GM12878 (cell line): ENCODE measurements at regions not wholly inside any gene's neighbourhood (a gene's known extent, or its start where the extent isn't known, plus 50 kb on each side); places are given as distances from the start of the nearest gene placed in this dataset.

Source experiments
- ATAC-seq: fragments of 200-7000 bp; cut with Tn5 transposase; 3 replicates; pipeline ENCODE4 v1.9.1; 2020; ENCODE audit warnings: mild to moderate bottlenecking, moderate library complexity
- BruUV-seq: library from RNA; stranded (reverse); fragments of 400-500 nt; replicated peaks from 2 replicates; lab custom pipeline; 2021; lab: Mats Ljungman, UMichigan
- CTCF ChIA-PET: fragments of 300-600 bp; sonication (Branson Sonifier 250); formaldehyde crosslinking; extraction: SDS; loops from one replicate; lab custom pipeline; 2021; ENCODE audit warnings: inconsistent platforms; lab: Yijun Ruan, JAX
- POLR2A ChIA-PET: fragments of 350-600 bp; formaldehyde crosslinking; extraction: SDS; loops from one replicate; lab custom pipeline; 2021; ENCODE audit warnings: inconsistent platforms; lab: Charles Lee
- RAD21 ChIA-PET: fragments of 300-600 bp; sonication (Branson Sonifier 250); formaldehyde crosslinking; loops from one replicate; lab custom pipeline; 2023; ENCODE audit warnings: antibody characterized with exemption; ENCODE audit not compliant: unreplicated experiment; lab: Charles Lee
- SMC1A ChIA-PET: fragments of 300-600 bp; sonication (Branson Sonifier 250); formaldehyde crosslinking; loops from one replicate; lab custom pipeline; 2023; ENCODE audit not compliant: unreplicated experiment, uncharacterized antibody; lab: Charles Lee
- DNase-seq: peaks from one replicate; pipeline ENCODE4 v3.0.0-alpha.2; 2011; ENCODE audit warnings: low read depth, low spot score
- FAIRE-seq: peaks from 3 replicates; lab custom pipeline; 2011; peaks lifted over from hg19 to GRCh38; lab: Jason Lieb, UNC
- H2AFZ ChIP-seq: 2 replicates; pipeline ENCODE4 v1.6.0; 2011; ENCODE audit warnings: low read depth, low read length, control low read depth; ENCODE audit not compliant: control insufficient read depth
- H3K27ac ChIP-seq: 2 replicates; pipeline ENCODE4 v1.5.1; 2011; ENCODE audit warnings: control low read depth; ENCODE audit not compliant: control insufficient read depth, insufficient read depth
- H3K27me3 ChIP-seq, 2 experiments: replicated peaks in 1 of 2; 2 replicates each; pipeline versions ENCODE4 v1.6.0 to v1.6.1; 2011; ENCODE audit warnings: low read length in 1 of 2; ENCODE audit not compliant: control insufficient read depth in 2 of 2, insufficient read depth in 2 of 2
- H3K36me3 ChIP-seq, 2 experiments: 2 replicates each; pipeline ENCODE4 v1.5.1; 2011; ENCODE audit warnings: low read length in 1 of 2; ENCODE audit not compliant: control insufficient read depth in 2 of 2, insufficient read depth in 2 of 2
- H3K4me1 ChIP-seq: 2 replicates; pipeline ENCODE4 v1.6.1; 2011; ENCODE audit warnings: mild to moderate bottlenecking, low read length, moderate library complexity, mixed read lengths; ENCODE audit not compliant: control insufficient read depth, insufficient read depth
- H3K4me2 ChIP-seq: 2 replicates; pipeline ENCODE4 v1.6.0; 2011; ENCODE audit warnings: control low read depth; ENCODE audit not compliant: control insufficient read depth, insufficient read depth
- H3K4me3 ChIP-seq: fragments of 200-600 bp; sonication (generic); 2 replicates; pipeline ENCODE4 v1.5.1; 2016
- H3K79me2 ChIP-seq: 2 replicates; pipeline ENCODE4 v1.6.0; 2011; ENCODE audit warnings: low read length; ENCODE audit not compliant: control insufficient read depth, insufficient read depth
- H3K9ac ChIP-seq: 2 replicates; pipeline ENCODE4 v1.8.0; 2011; ENCODE audit warnings: low read length, control low read depth, mixed read lengths; ENCODE audit not compliant: control insufficient read depth, insufficient read depth
- H3K9me3 ChIP-seq: replicated peaks from 3 replicates; pipeline ENCODE4 v1.5.1; 2011; ENCODE audit warnings: mild to moderate bottlenecking, low read length; ENCODE audit not compliant: control insufficient read depth, insufficient read depth
- H4K20me1 ChIP-seq: 2 replicates; pipeline ENCODE4 v1.6.0; 2011; ENCODE audit not compliant: control insufficient read depth, insufficient read depth
- MEF2A ChIP-seq: IDR thresholded peaks from 2 replicates; pipeline ENCODE4 v1.6.1; 2011; ENCODE audit warnings: low read depth, mild to moderate bottlenecking, low read length, moderate library complexity; ENCODE audit not compliant: insufficient read depth
- RCOR1 ChIP-seq: conservative IDR thresholded peaks from 2 replicates; pipeline ENCODE4 v1.6.1; 2012; ENCODE audit warnings: low read depth, low read length, improper control_type of control experiment
- WGBS: methylation state at CpG from one replicate; pipeline ENCODE4 v1.1.6; 2016; ENCODE audit warnings: low lambda C conversion rate; ENCODE audit not compliant: insufficient replicate concordance, insufficient coverage; ENCODE audit errors: missing lambda C conversion rate; 5-methylcytosine and 5-hydroxymethylcytosine counted together
- in situ Hi-C: fragments of 300-500 bp; cut with MboI; formaldehyde crosslinking; loops from 9 replicates; pipeline ENCODE4 v1.14.3; 2018; ENCODE audit warnings: mixed read lengths
- intact Hi-C: fragments of 100-400 bp; cut with micrococcal nuclease; formaldehyde crosslinking; loops from one replicate; pipeline ENCODE4 v1.14.2; 2022; ENCODE audit not compliant: unreplicated experiment
- TF ChIP-seq, protein P1 (sequence below): fragments of 450-650 bp; IDR thresholded peaks from 2 replicates; pipeline ENCODE4 v1.6.1; 2016; ENCODE audit warnings: mild to moderate bottlenecking, moderate library complexity, borderline replicate concordance

DNA sequence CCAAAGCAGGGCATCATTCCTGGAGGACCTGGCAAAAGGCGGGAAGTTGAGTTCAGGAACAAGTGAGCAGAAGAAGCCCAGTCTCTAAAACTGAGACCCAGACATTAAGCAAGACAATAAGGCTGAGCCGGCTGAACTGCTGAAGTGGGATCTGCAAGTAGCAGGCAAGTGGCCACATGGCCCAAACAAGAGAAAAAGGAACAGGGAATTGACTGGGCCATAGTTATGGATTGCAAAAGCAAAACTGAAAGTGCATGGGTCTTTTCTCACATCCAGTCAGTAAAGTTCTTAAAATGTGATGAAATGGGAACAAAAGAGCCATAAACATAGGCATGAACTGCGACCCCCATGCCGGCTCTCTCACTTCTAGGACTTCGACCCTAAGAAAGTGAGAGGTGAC is 101.2 kb downstream of the SCN11A start:
- CTCF ChIA-PET: no interaction called here
- Histone ChIP-seq H3K27me3 (no peaks in the 10 kb centered on the region; a peak in 1 of 4 replicates), H4K20me1 (no peaks in the 10 kb centered on the region), H3K79me2 (no peaks in the 10 kb centered on the region), H3K27ac (no peak overlapping the region), H3K4me1 (no peaks in the 10 kb centered on the region), H3K4me2 (no peak overlapping the region), H3K36me3 (no peaks in the 10 kb centered on the region), H3K9me3 (no peaks in the 10 kb centered on the region), H2AFZ (no peak overlapping the region), H3K9ac (no peak overlapping the region), H3K4me3 (no peak overlapping the region)
- FAIRE-seq: no peak
- intact Hi-C loops: no loop called here
- RAD21 ChIA-PET: no interaction called here
- in situ Hi-C loops: no loop called here
- POLR2A ChIA-PET: no interaction called here
- SMC1A ChIA-PET: no interaction called here
- TF ChIP-seq MEF2A: no peak
- TF ChIP-seq, protein P1, sequence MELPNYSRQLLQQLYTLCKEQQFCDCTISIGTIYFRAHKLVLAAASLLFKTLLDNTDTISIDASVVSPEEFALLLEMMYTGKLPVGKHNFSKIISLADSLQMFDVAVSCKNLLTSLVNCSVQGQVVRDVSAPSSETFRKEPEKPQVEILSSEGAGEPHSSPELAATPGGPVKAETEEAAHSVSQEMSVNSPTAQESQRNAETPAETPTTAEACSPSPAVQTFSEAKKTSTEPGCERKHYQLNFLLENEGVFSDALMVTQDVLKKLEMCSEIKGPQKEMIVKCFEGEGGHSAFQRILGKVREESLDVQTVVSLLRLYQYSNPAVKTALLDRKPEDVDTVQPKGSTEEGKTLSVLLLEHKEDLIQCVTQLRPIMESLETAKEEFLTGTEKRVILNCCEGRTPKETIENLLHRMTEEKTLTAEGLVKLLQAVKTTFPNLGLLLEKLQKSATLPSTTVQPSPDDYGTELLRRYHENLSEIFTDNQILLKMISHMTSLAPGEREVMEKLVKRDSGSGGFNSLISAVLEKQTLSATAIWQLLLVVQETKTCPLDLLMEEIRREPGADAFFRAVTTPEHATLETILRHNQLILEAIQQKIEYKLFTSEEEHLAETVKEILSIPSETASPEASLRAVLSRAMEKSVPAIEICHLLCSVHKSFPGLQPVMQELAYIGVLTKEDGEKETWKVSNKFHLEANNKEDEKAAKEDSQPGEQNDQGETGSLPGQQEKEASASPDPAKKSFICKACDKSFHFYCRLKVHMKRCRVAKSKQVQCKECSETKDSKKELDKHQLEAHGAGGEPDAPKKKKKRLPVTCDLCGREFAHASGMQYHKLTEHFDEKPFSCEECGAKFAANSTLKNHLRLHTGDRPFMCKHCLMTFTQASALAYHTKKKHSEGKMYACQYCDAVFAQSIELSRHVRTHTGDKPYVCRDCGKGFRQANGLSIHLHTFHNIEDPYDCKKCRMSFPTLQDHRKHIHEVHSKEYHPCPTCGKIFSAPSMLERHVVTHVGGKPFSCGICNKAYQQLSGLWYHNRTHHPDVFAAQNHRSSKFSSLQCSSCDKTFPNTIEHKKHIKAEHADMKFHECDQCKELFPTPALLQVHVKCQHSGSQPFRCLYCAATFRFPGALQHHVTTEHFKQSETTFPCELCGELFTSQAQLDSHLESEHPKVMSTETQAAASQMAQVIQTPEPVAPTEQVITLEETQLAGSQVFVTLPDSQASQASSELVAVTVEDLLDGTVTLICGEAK: no peak
- no peak for ATAC-seq
- no peak for DNase-seq
- WGBS: 74% methylated on average over 5 of the region's 5 CpGs
- BruUV-seq: no TSS peak

DNA sequence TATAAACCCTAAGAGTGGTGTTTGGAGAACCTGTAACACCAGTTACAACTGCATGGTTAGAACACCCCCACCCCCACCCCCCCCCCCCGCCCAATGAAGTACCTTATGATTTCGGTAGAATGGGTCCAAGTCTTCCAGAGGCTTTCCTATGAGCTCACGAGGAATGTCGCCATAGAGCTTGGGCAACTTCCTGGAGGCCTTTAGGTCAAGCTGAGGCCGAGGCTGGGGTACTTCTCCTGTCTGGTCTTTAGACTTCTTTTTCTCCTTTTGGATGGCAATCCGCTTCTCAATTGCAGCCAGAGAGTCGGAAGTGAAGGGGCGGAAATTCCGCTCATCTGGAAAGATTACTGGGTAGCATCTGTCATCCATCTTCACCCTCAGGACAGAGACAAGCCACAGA is 101.8 kb downstream of the SCN11A start:
- Histone ChIP-seq H3K4me2 (no peak overlapping the region), H3K4me1 (no peaks in the 10 kb centered on the region), H3K27ac (no peak overlapping the region), H3K36me3 (no peaks in the 10 kb centered on the region), H3K79me2 (no peaks in the 10 kb centered on the region), H3K27me3 (no peaks in the 10 kb centered on the region; a peak in 1 of 4 replicates), H3K4me3 (no peak overlapping the region), H3K9ac (no peak overlapping the region), H3K9me3 (no peaks in the 10 kb centered on the region), H4K20me1 (no peaks in the 10 kb centered on the region; the same call in 1 of the 2 replicates), H2AFZ (no peak overlapping the region)
- ChIA-PET RAD21 (no interaction called here), CTCF (no interaction called here), POLR2A (no interaction called here), SMC1A (no interaction called here)
- ATAC-seq (no peak), DNase-seq (no peak), FAIRE-seq (no peak)
- WGBS: 31% methylated on average over 8 of the region's 9 CpGs
- TF ChIP-seq RCOR1: no peak
- intact Hi-C loops (no loop called here), in situ Hi-C loops (no loop called here)
- no TSS peak for BruUV-seq
